ENCODE measurements at regions not wholly inside any gene's neighbourhood (a gene's known extent, or its start where the extent isn't known, plus 50 kb on each side); places are given as distances from the start of the nearest gene placed in this dataset.

DNA sequence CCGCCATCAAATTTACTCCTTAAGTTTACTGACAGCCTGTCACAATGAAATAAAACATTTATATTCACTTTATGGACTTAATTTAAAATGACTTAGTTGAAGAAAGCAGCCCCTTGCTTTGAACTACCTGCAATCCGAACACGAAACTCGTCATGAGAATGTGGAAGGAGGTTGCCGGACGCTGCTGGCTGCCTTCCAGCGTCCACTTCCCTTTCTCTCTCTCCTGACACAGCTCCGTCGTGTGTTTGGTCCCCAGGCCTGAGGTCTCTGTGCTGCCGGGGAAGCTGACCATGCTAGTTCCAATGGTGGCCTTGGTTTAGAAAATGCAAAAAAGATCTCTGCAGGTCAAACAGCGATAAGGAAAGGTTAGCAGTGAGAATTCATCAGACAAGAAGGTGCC, 519.7 kb downstream of the CDH26 start:
- TF ChIP-seq, protein P1, sequence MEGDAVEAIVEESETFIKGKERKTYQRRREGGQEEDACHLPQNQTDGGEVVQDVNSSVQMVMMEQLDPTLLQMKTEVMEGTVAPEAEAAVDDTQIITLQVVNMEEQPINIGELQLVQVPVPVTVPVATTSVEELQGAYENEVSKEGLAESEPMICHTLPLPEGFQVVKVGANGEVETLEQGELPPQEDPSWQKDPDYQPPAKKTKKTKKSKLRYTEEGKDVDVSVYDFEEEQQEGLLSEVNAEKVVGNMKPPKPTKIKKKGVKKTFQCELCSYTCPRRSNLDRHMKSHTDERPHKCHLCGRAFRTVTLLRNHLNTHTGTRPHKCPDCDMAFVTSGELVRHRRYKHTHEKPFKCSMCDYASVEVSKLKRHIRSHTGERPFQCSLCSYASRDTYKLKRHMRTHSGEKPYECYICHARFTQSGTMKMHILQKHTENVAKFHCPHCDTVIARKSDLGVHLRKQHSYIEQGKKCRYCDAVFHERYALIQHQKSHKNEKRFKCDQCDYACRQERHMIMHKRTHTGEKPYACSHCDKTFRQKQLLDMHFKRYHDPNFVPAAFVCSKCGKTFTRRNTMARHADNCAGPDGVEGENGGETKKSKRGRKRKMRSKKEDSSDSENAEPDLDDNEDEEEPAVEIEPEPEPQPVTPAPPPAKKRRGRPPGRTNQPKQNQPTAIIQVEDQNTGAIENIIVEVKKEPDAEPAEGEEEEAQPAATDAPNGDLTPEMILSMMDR (IDR thresholded peaks at IDR 0.05; ENCODE audit: low read length) = no peak
- TF ChIP-seq EZH2 (optimal IDR thresholded peaks at IDR 0.05; ENCODE audit: low read depth, low read length) (no peak), EZH2phosphoT487 (IDR thresholded peaks at IDR 0.05; ENCODE audit: low read length) (no peak)
